Left hindlimb (tissue), 1 donor: ENCODE measurements at regions not wholly inside any gene's neighbourhood (a gene's known extent, or its start where the extent isn't known, plus 50 kb on each side); places are given as distances from the start of the nearest gene placed in this dataset.
"Not testable (repeated sequence)": the region's sequence is repeated elsewhere in the genome, so short reads cannot be mapped to it uniquely, and the experiment has no call there.

ENCODE experiments used
- DNase-seq: peaks from one replicate; pipeline ENCODE4 v3.0.0-alpha.2; 2018

- no peak for DNase-seq
Measured at GRCh38 chr13:37473035-37473434, 125.5 kb downstream of the POSTN start.

DNA sequence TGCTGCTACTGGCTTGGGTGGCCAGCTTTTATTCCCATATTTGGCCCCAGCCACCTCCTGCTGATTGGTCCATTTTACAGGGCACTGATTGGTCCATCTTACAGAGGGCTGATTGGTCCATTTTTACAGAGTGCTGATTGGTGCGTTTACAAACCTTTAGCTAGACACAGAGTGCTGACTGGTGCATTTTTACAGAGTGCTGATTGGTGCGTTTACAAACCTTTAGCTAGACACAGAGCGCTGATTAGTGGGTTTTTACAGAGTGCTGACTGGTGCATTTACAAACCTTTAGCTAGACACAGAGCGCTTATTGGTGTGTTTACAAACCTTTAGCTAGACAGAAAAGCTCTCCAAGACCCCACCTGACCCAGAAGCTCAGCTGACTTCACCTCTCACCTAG, 126.3 kb downstream of the POSTN start:
- not testable (repeated sequence) for DNase-seq

DNA sequence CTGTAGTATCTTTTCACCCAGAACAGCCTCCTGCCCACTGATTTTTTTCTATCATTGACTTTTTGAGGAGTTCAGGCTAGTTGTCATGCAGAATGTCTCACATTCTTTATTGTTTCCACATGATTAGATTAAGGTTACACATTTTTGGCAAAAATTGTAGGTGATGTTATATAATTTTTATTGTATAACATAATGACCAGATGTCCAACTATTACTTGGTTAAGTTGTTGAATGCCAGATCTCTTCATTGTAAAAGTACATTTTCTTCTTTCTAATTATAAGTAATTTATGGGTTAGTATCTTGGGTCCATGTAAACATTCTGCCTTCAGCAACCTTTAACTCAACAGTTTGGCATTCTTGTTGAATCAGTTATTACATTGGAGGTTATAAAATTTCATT, 138.4 kb downstream of the POSTN start:
- DNase-seq, result no peak

GRCh38 chr13:37457612-37458011, 141.0 kb downstream of the POSTN start:
- DNase-seq, result no peak

DNA sequence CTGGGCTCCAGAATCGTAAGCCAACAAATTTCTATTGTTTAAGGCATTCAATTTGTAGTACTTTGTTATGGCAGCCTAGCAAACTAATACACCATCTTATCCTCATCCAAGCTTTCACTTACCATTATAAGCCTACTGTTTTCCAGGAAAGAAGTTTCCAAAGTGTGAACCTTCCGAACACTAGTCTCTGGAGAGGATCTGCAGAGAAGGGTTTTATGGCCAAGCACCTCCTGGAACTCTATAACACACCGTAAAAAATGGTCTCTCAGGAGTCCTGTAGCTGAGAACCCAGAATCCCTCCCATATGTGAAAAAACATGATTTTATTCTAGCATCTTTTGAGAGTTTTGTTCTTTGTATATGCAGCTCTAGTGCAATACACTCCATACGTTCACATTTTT, 142.1 kb downstream of the POSTN start:
- DNase-seq, result peak; percentile 35

- DNase-seq, result no peak
Measured at GRCh38 chr13:37456041-37456440, 142.5 kb downstream of the POSTN start.

DNA sequence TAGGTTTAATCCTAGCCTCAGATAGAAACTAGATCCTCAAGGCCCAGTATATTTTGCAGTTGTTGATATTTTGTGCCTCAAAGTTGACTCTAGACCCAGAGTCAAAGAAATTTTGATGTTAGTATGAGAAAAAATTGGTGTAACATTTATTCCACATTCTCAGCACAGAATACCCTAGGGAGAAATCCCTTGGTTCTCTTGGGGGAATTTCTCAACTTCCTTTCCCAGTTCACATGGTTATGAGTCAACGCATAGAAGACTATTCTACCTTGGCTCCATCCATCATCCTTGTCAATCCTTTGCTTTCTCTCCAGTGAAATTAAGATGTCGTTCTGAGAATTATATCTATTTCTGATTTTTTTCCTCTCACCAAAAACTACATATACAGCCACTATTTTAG, 145.3 kb downstream of the POSTN start:
- DNase-seq, result no peak

GRCh38 chr13:37450276-37450675, 148.3 kb downstream of the POSTN start:
- no peak for DNase-seq

DNA sequence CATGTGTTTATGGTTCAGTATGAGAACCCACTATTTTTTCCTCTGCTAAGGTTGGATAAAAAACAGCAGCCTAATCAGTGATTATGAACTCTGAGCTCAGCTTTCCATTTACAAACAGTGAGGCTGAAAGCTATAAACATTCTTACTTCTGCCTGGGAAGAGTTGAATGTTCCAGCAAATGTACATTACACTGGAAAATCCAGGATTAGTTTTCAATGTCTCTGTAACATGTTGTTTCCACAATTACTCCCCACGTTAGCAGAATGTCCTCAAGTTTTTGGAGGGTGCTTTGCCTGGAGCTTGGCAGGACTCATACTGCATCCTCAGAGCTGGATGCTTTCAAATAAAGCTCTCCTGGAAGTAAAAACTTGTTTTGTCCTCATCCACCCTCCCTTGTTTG, 150.4 kb downstream of the POSTN start:
- peak; percentile 52 for DNase-seq

DNA sequence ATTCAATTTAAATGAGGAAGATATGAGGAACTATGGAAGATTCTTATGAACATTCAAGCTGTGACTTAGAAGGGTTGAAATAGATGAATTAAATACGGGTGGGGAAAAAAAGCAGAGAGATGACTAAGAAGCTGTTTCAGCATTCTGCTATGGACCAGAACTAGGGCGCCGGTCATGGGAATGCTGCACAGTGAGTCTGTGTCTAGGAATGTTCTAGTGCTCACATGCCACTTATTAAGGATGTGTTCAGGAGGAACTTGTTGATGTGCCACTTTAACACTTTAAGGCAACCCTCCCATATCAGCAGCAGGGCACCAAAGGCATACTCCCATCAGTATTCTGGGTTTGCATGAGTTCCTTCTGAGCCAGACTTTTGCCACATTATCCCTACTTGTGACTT, 152.1 kb downstream of the POSTN start:
- DNase-seq, result no peak

DNA sequence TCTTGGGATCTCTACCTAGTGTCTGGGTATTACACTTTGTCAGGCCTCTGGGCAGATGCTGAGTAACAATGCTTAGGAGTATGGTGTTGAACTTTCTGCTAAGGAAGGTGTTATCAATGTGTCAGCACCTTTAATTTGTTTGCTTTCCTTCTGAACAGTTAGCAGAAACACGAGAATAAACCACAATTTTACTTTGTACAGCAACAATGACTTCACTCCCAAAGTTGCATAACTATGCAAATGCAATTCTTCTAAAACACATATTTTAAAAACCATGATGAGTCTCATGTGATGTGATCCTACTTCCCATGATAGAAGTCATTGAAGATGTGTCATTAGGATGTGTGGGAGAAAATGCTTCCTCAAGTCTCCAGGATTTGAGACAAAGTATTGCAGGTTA, 155.0 kb downstream of the POSTN start:
- no peak for DNase-seq

GRCh38 chr13:37442996-37443395, 155.6 kb downstream of the POSTN start:
- DNase-seq, result no peak

- DNase-seq, result no peak
Measured at GRCh38 chr13:37435881-37436280, 162.7 kb downstream of the POSTN start.

- DNase-seq, result no peak
Measured at GRCh38 chr13:37433086-37433485, 165.5 kb downstream of the POSTN start.

DNA sequence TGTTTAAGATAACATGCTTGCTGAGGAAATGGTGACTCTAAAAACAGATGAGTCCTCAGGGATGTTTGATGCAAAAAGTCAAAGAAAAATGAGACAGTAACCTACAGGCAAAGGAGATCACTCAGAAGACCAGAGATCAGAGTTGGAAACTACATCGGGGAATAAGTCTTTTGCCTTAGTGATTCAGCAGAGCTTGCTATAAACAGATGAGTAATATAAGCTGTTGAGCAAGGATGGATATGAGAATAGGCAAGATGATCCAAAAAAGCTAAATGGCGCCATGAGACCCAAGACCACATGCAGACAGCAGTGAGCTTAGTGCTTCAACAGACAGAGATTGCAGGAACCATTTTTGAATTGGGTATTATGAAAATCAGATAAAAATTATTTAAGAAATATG, 168.6 kb downstream of the POSTN start:
- DNase-seq, result no peak

- no peak for DNase-seq
Measured at GRCh38 chr13:37427843-37428494, 170.6 kb downstream of the POSTN start.

DNA sequence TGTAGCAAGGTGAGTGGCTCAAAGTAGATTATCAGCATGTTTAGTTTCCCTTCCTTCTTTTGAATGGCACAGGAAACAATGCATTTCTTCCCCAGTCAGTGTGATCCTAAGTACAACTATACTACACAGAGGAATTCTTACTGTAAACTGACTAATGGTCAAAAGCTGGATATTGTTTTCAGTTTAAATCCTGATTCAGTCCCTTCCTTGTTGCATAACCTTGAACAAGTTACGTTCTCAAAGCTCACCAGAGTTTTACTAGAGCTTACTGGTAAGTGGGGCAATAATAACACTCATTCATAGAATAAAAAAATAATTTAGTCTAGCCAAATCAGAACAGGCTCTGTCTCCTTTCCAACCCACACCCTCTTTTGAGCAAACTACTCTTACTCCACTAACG, 180.1 kb downstream of the POSTN start:
- DNase-seq, result no peak

DNA sequence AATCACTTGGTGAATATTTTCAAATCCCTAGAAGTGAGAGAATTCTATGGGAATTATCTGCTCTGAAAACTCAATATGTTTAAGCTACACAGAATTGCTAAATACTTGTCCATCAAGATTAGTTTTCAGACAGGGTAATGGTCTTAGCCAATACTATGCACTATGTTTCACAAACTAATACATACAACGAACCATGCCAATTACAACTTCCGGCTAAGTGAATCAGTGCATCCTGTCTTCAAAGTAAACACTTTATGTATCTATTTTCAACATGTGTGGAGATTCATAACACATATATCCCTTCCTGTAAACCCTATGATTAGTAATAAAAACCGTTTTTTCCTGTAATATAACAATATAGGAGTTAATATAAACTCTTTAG, 181.5 kb downstream of the POSTN start:
- DNase-seq, result no peak

GRCh38 chr13:37416291-37417059, 182.1 kb downstream of the POSTN start:
- DNase-seq, result no peak

GRCh38 chr13:37413161-37413560, 185.4 kb downstream of the POSTN start:
- no peak for DNase-seq

DNA sequence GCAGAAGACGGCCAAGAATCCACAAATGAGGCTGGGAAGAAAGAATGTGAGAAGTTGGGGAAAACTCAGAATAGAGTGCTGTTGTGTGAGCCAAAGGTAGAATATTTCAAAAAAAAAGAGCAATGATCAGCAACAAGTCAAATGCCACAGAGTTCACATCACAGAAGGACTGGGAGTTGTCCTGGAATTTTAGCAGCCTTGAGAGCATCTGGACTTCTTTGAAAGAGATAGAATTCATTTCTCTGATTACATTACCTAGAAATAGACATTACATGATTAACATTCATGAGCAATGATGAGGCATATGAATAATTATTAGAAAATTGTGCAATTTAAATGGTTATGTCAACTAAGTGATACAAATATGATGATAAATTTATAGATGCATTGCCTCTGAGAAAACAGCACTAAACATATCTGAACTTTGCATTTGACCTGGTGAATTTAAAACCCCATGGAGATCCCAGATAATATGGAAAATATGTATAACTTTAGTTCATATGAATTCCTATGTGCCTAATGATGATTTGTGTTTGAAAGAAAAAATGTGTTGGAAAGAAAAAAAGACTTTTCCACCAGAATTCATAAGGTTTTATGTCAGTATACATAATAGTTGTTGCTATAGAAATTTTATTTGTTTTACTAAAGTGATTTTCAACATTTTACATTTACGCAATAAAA, 186.2 kb downstream of the POSTN start:
- DNase-seq, result no peak

DNA sequence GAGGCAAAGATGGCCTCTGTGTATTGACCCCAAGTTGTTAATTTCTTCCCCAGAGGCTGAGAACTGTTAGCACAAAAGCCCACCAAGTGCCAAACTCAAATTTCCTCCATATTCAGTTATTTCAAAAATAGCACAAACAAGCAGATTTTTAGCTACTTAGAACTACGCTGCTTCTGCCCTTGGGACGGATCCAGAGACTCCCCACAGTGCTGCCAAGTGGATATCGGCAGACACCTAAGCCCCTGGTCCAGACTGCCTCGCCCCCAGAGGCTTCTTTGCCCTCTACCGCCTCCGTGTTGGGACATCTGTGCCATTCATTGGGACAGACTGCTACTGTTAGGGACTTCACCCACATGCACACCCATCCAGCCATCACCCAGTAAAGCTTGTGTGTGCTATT, 188.3 kb downstream of the POSTN start:
- DNase-seq, result no peak

DNA sequence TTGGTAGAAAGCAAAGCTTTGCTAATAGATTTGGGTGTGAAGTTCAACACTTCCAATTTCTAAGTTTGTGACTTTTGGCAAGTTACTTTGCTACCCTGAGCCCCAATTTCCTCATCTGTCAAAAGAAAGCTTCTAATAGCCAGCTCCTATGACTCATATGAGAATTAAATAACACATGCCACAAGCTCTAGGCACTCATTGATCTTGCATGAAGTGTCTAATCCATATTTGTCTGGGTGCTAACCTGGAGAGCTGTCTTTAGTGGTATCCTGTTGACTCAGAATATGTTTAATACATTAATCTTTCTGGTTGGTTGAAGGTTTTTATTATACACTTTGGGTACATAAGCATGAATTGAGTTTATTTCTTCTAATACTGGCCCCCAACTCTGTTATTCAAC, 188.8 kb downstream of the POSTN start:
- DNase-seq, result no peak

GRCh38 chr13:37407156-37407555, 191.4 kb downstream of the POSTN start:
- no peak for DNase-seq
